HCT116 (cell line): ENCODE measurements at regions not wholly inside any gene's neighbourhood (a gene's known extent, or its start where the extent isn't known, plus 50 kb on each side); places are given as distances from the start of the nearest gene placed in this dataset.

Experiments
- ATAC-seq: fragments of 200-7000 bp; cut with Tn5 transposase; 2 replicates; pipeline ENCODE4 v1.9.1; 2020; ENCODE audit warnings: mild to moderate bottlenecking, moderate library complexity
- BruUV-seq: library from RNA; stranded (reverse); fragments of 400-500 nt; replicated peaks from 2 replicates; lab custom pipeline; 2021; lab: Mats Ljungman, UMichigan
- CTCF ChIA-PET: fragments of 300-600 bp; sonication (Branson Sonifier 250); formaldehyde crosslinking; loops from one replicate; lab custom pipeline; 2021; ENCODE audit warnings: antibody characterized with exemption; lab: Charles Lee
- POLR2A ChIA-PET: fragments of 300-600, 350-600 bp; sonication (Branson Sonifier 250); formaldehyde crosslinking; loops from one replicate; lab custom pipeline; 2021; ENCODE audit warnings: antibody characterized with exemption; lab: Charles Lee
- RAD21 ChIA-PET, 2 experiments: fragments of 300-600 bp; sonication (Branson Sonifier 250); formaldehyde crosslinking; loops; one replicate each; lab custom pipeline; 2023; ENCODE audit warnings: low total read pairs in 2 of 2; ENCODE audit not compliant: uncharacterized antibody in 2 of 2, unreplicated experiment in 2 of 2, low non-redundant PET in 1 of 2; lab: Charles Lee
- DNase-seq: peaks from one replicate; pipeline ENCODE4 v3.0.0-alpha.2; 2010; ENCODE audit warnings: low read depth, low spot score
- H2AFZ ChIP-seq: fragments of 200-600 bp; shearing (Covaris generic), sonication (generic); 2 replicates; pipeline ENCODE4 v1.6.1; 2017; ENCODE audit warnings: low read depth, mixed run types, mixed read lengths, antibody characterized with exemption, low read length; ENCODE audit not compliant: poor library complexity, severe bottlenecking
- H3K27ac ChIP-seq: 2 replicates; pipeline ENCODE4 v1.5.1; 2012; ENCODE audit warnings: low read depth, low read length
- H3K27me3 ChIP-seq: fragments of 200-600 bp; sonication (generic); 2 replicates; pipeline ENCODE4 v1.6.1; 2016; ENCODE audit warnings: mixed run types, low read length, mixed read lengths; ENCODE audit not compliant: insufficient read depth
- H3K36me3 ChIP-seq, 2 experiments: fragments of 200-500 bp in 1 of 2; fragments of 200-600 bp in 1 of 2; sonication (Bioruptor generic) in 1 of 2; sonication (generic) in 1 of 2; 2 replicates each; pipeline versions ENCODE4 v1.5.1 to v1.6.1; 2014 to 2016; ENCODE audit warnings: low read length in 2 of 2, inconsistent platforms in 1 of 2, mixed read lengths in 1 of 2, mixed run types in 1 of 2; ENCODE audit not compliant: insufficient read depth in 2 of 2, control insufficient read depth in 1 of 2
- H3K4me1 ChIP-seq, 2 experiments: fragments of 200-600 bp in 1 of 2; sonication (generic) in 1 of 2; 2 replicates each; pipeline versions ENCODE4 v1.5.1 to v1.6.1; 2012 to 2017; ENCODE audit warnings: low read length in 2 of 2, inconsistent platforms in 1 of 2, mild to moderate bottlenecking in 1 of 2, mixed read lengths in 1 of 2, mixed run types in 1 of 2, moderate library complexity in 1 of 2; ENCODE audit not compliant: insufficient read depth in 2 of 2, control insufficient read depth in 1 of 2
- H3K4me2 ChIP-seq: fragments of 200-600 bp; sonication (generic); 2 replicates; pipeline ENCODE4 v1.6.1; 2017; ENCODE audit warnings: mixed run types, low read length, mixed read lengths
- H3K4me3 ChIP-seq, 2 experiments: fragments of 200-600 bp in 1 of 2; sonication (generic) in 1 of 2; replicated peaks in 1 of 2; 2 replicates each; pipeline ENCODE4 v1.5.1; 2011 to 2016; ENCODE audit warnings: low read length in 2 of 2, control low read depth in 1 of 2, low read depth in 1 of 2, mild to moderate bottlenecking in 1 of 2, mixed read lengths in 1 of 2, mixed run types in 1 of 2
- H3K79me2 ChIP-seq: fragments of 200-600 bp; sonication (generic); 2 replicates; pipeline ENCODE4 v1.6.1; 2017; ENCODE audit warnings: mild to moderate bottlenecking, mixed run types, low read length, moderate library complexity, mixed read lengths; ENCODE audit not compliant: insufficient read depth
- H3K9ac ChIP-seq: fragments of 200-600 bp; sonication (generic); 2 replicates; pipeline ENCODE4 v1.6.1; 2016; ENCODE audit warnings: low read length, mixed read lengths
- H3K9me2 ChIP-seq: fragments of 200-600 bp; sonication (generic), shearing (Covaris generic); 2 replicates; pipeline ENCODE4 v1.6.1; 2017; ENCODE audit warnings: mixed run types, mild to moderate bottlenecking, moderate library complexity; ENCODE audit not compliant: insufficient read depth
- H3K9me3 ChIP-seq, 2 experiments: fragments of 200-500 bp in 1 of 2; fragments of 200-600 bp in 1 of 2; sonication (Bioruptor generic) in 1 of 2; sonication (generic) in 1 of 2; 2 replicates each; pipeline ENCODE4 v1.6.1; 2014 to 2017; ENCODE audit warnings: low read length in 2 of 2, mixed read lengths in 2 of 2, inconsistent platforms in 1 of 2, low read depth in 1 of 2, mild to moderate bottlenecking in 1 of 2, mixed run types in 1 of 2, moderate library complexity in 1 of 2; ENCODE audit not compliant: control insufficient read depth in 1 of 2, insufficient read depth in 1 of 2
- H4K20me1 ChIP-seq: fragments of 200-600 bp; sonication (generic), shearing (Covaris generic); 2 replicates; pipeline ENCODE4 v1.6.1; 2017; ENCODE audit warnings: mixed run types, mild to moderate bottlenecking, moderate library complexity; ENCODE audit not compliant: insufficient read depth
- ATF3 ChIP-seq: IDR thresholded peaks from 2 replicates; pipeline ENCODE4 v1.6.1; 2012
- CBX3 ChIP-seq: IDR thresholded peaks from 2 replicates; pipeline ENCODE4 v1.6.1; 2012; ENCODE audit warnings: low read depth
- CEBPB ChIP-seq: IDR thresholded peaks from 2 replicates; pipeline ENCODE4 v1.6.1; 2012; ENCODE audit warnings: low read depth
- CTCF ChIP-seq, 3 experiments: fragments of 200-600 bp in 1 of 3; sonication (generic) in 1 of 3; IDR thresholded peaks in 2 of 3; conservative IDR thresholded peaks in 1 of 3; 2 replicates each; pipeline ENCODE4 v1.5.1; 2012 to 2017; ENCODE audit warnings: low read depth in 2 of 3, low read length in 2 of 3, antibody characterized with exemption in 1 of 3, borderline replicate concordance in 1 of 3, control low read depth in 1 of 3, mild to moderate bottlenecking in 1 of 3, mixed read lengths in 1 of 3, mixed run types in 1 of 3, moderate library complexity in 1 of 3; ENCODE audit not compliant: insufficient read depth in 1 of 3
- EGR1 ChIP-seq: IDR thresholded peaks from 2 replicates; pipeline ENCODE4 v1.6.1; 2012; ENCODE audit warnings: low read depth
- EZH2 ChIP-seq: fragments of 200-600 bp; sonication (generic); IDR thresholded peaks from 2 replicates; pipeline ENCODE4 v1.6.1; 2017; ENCODE audit warnings: antibody characterized with exemption, mixed run types
- EZH2phosphoT487 ChIP-seq: fragments of 200-600 bp; IDR thresholded peaks from 2 replicates; pipeline ENCODE4 v1.6.1; 2018; ENCODE audit warnings: antibody characterized with exemption, borderline replicate concordance
- JUND ChIP-seq: IDR thresholded peaks from 2 replicates; pipeline ENCODE4 v1.6.1; 2012
- POLR2A ChIP-seq: IDR thresholded peaks from 2 replicates; pipeline ENCODE4 v1.7.0; 2011; ENCODE audit warnings: borderline replicate concordance; ENCODE audit not compliant: insufficient read depth, insufficient read length; ENCODE audit errors: extremely low read depth
- RAD21 ChIP-seq: IDR thresholded peaks from 2 replicates; pipeline ENCODE4 v1.6.1; 2012; ENCODE audit warnings: low read depth, mild to moderate bottlenecking
- REST ChIP-seq: IDR thresholded peaks from 2 replicates; pipeline ENCODE4 v1.6.1; 2012; ENCODE audit warnings: low read depth
- SIN3A ChIP-seq: IDR thresholded peaks from 2 replicates; pipeline ENCODE4 v1.6.1; 2012; ENCODE audit warnings: low read depth
- YY1 ChIP-seq: IDR thresholded peaks from 2 replicates; pipeline ENCODE4 v1.6.1; 2011; ENCODE audit warnings: low read length, low read depth, moderate library complexity, mild to moderate bottlenecking; ENCODE audit not compliant: insufficient replicate concordance; ENCODE audit errors: extremely low read depth
- ZNF274 ChIP-seq: fragments of 200-500 bp; sonication (Bioruptor generic); IDR thresholded peaks from 2 replicates; pipeline ENCODE4 v1.6.1; 2014; ENCODE audit warnings: mild to moderate bottlenecking, low read depth, low read length, inconsistent platforms
- intact Hi-C: fragments of 100-400 bp; cut with micrococcal nuclease; formaldehyde crosslinking; loops from 2 replicates; pipeline ENCODE4 v1.10.0; 2022

GRCh38 chr5:102018279-102018678 lies 277.8 kb downstream of the SLCO4C1 start:
- Histone ChIP-seq H3K27ac (no peak overlapping the region), H3K36me3 (no peaks in the 10 kb centered on the region), H2AFZ (no peak overlapping the region), H3K9me2 (no peaks in the 10 kb centered on the region), H3K27me3 (no peaks in the 10 kb centered on the region), H3K4me1 (no peaks in the 10 kb centered on the region), H3K79me2 (no peaks in the 10 kb centered on the region), H3K9ac (no peak overlapping the region), H4K20me1 (no peaks in the 10 kb centered on the region), H3K4me2 (no peak overlapping the region), H3K9me3 (no peaks in the 10 kb centered on the region), H3K4me3 (no peak overlapping the region)
- ChIA-PET CTCF (no interaction called here), RAD21 (no interaction called here), POLR2A (no interaction called here)
- intact Hi-C loops = no loop called here
- ATAC-seq (no peak), DNase-seq (no peak)
- TF ChIP-seq ZNF274 = no peak
- TF ChIP-seq REST = no peak
- TF ChIP-seq CBX3 = no peak
- TF ChIP-seq SIN3A = no peak
- TF ChIP-seq YY1 = no peak
- TF ChIP-seq RAD21 = no peak
- BruUV-seq = no TSS peak

- POLR2A ChIA-PET = no interaction called here
- ATAC-seq = no peak
- Histone ChIP-seq H3K27me3 (no peaks in the 10 kb centered on the region), H3K79me2 (no peaks in the 10 kb centered on the region), H4K20me1 (no peaks in the 10 kb centered on the region), H3K27ac (no peak overlapping the region), H3K9me2 (no peaks in the 10 kb centered on the region), H3K4me3 (no peak overlapping the region), H3K9me3 (no peaks in the 10 kb centered on the region), H3K4me2 (no peak overlapping the region), H2AFZ (no peak overlapping the region), H3K36me3 (no peaks in the 10 kb centered on the region), H3K9ac (no peak overlapping the region), H3K4me1 (no peaks in the 10 kb centered on the region)
- CTCF ChIA-PET = no interaction called here
- RAD21 ChIA-PET = no interaction called here
- no TSS peak for BruUV-seq
- intact Hi-C loops = no loop called here
- DNase-seq = no peak
- TF ChIP-seq EGR1 (no peak), EZH2 (no peak), SIN3A (no peak), EZH2phosphoT487 (no peak), CTCF (IDR thresholded peaks at IDR 0.05 in 2 of 3, conservative IDR thresholded peaks at IDR 0.05 in 1 of 3; ENCODE audit: borderline replicate concordance in 1 of 3, insufficient read depth in 1 of 3, low read depth in 2 of 3, low read length in 2 of 3) (no peak), POLR2A (no peak), JUND (no peak), ATF3 (no peak), CEBPB (no peak)
These were observed 281.7 kb downstream of the SLCO4C1 start for GRCh38 chr5:102014371-102014770.
